Activated CD4-positive, alpha-beta T cell treated with anti-CD3 and anti-CD28 coated beads, Interleukin-2, amount 50 U/mL, for 24 hours (primary cell): ENCODE measurements at regions not wholly inside any gene's neighbourhood (a gene's known extent, or its start where the extent isn't known, plus 50 kb on each side); places are given as distances from the start of the nearest gene placed in this dataset.
"Not testable (repeated sequence)": the region's sequence is repeated elsewhere in the genome, so short reads cannot be mapped to it uniquely, and the experiment has no call there.

ENCODE experiments used
- DNase-seq, 2 donors: peaks; one replicate each; pipeline ENCODE4 v3.0.0-alpha.2; 2020; ENCODE audit warnings: low read depth in 1 of 2, low spot score in 1 of 2

GRCh38 chr18:9048808-9049494, 53.5 kb upstream of the NDUFV2 start:
- DNase-seq: no peak

DNA sequence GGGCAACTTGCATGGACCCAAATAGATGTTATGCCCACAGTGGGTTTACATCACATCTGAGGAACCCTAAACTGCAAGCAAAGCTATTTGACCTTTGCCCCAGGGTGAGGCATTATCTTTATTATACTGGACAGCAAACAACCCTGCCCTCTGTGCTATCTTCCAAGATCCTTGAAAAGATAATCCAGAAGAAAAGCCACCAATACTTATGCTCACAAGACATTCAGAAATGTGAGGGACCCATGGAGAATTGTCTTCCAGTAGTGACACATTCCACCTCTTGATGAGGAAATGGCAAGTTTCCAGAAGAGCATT, 53.0 kb upstream of the NDUFV2 start:
- DNase-seq: no peak

GRCh38 chr18:9050628-9051284, 51.7 kb upstream of the NDUFV2 start:
- not testable (repeated sequence) for DNase-seq
